ENCODE measurements at regions not wholly inside any gene's neighbourhood (a gene's known extent, or its start where the extent isn't known, plus 50 kb on each side); places are given as distances from the start of the nearest gene placed in this dataset.

DNA sequence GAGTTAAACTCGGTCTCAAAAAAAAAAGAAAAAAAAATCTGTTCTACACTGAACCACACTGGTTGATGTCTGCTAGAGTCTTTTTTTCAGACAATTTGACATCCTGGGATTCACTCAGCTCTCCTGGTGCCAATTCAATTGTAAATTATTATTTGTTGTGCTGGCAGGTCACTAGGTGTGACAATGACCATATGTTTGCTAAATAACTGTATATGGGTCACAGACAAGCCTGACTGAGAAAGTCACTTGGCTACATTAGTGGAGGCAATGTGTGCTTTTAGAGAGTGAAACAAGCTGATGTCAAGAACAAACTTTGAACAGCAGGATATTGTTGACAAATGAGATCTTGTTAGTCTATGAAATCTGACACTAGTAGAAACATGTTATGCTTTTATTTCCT is 1379.1 kb downstream of the ZPLD1 start:
- H2AFZ ChIP-seq (ENCODE audit: low read depth, low read length), result no peak overlapping the region
- no peak overlapping the region for H3K4me3 ChIP-seq (ENCODE audit: low read length)
- no peaks in the 10 kb centered on the region for H3K9me2 ChIP-seq (ENCODE audit: insufficient read depth, low read length)
- no peaks in the 10 kb centered on the region for H3K9me3 ChIP-seq (ENCODE audit: low read length)
- TF ChIP-seq EP300 (conservative IDR thresholded peaks at IDR 0.05; ENCODE audit: poor library complexity, severe bottlenecking) (no peak), MXI1 (conservative IDR thresholded peaks at IDR 0.05; ENCODE audit: poor library complexity, severe bottlenecking) (no peak), RAD21 (conservative IDR thresholded peaks at IDR 0.05) (no peak), POLR2AphosphoS5 (IDR thresholded peaks at IDR 0.05) (no peak), TAF1 (IDR thresholded peaks at IDR 0.05; ENCODE audit: low read depth) (no peak), EZH2 (IDR thresholded peaks at IDR 0.05; ENCODE audit: borderline replicate concordance, insufficient read depth, low read length, poor library complexity, severe bottlenecking) (no peak), SMC3 (conservative IDR thresholded peaks at IDR 0.05; ENCODE audit: poor library complexity) (no peak)
- TF ChIP-seq, protein P1, sequence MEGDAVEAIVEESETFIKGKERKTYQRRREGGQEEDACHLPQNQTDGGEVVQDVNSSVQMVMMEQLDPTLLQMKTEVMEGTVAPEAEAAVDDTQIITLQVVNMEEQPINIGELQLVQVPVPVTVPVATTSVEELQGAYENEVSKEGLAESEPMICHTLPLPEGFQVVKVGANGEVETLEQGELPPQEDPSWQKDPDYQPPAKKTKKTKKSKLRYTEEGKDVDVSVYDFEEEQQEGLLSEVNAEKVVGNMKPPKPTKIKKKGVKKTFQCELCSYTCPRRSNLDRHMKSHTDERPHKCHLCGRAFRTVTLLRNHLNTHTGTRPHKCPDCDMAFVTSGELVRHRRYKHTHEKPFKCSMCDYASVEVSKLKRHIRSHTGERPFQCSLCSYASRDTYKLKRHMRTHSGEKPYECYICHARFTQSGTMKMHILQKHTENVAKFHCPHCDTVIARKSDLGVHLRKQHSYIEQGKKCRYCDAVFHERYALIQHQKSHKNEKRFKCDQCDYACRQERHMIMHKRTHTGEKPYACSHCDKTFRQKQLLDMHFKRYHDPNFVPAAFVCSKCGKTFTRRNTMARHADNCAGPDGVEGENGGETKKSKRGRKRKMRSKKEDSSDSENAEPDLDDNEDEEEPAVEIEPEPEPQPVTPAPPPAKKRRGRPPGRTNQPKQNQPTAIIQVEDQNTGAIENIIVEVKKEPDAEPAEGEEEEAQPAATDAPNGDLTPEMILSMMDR (IDR thresholded peaks at IDR 0.05; ENCODE audit: poor library complexity, severe bottlenecking), result no peak
- TF ChIP-seq, protein P2, sequence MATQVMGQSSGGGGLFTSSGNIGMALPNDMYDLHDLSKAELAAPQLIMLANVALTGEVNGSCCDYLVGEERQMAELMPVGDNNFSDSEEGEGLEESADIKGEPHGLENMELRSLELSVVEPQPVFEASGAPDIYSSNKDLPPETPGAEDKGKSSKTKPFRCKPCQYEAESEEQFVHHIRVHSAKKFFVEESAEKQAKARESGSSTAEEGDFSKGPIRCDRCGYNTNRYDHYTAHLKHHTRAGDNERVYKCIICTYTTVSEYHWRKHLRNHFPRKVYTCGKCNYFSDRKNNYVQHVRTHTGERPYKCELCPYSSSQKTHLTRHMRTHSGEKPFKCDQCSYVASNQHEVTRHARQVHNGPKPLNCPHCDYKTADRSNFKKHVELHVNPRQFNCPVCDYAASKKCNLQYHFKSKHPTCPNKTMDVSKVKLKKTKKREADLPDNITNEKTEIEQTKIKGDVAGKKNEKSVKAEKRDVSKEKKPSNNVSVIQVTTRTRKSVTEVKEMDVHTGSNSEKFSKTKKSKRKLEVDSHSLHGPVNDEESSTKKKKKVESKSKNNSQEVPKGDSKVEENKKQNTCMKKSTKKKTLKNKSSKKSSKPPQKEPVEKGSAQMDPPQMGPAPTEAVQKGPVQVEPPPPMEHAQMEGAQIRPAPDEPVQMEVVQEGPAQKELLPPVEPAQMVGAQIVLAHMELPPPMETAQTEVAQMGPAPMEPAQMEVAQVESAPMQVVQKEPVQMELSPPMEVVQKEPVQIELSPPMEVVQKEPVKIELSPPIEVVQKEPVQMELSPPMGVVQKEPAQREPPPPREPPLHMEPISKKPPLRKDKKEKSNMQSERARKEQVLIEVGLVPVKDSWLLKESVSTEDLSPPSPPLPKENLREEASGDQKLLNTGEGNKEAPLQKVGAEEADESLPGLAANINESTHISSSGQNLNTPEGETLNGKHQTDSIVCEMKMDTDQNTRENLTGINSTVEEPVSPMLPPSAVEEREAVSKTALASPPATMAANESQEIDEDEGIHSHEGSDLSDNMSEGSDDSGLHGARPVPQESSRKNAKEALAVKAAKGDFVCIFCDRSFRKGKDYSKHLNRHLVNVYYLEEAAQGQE (IDR thresholded peaks at IDR 0.05; ENCODE audit: borderline replicate concordance), result no peak
- H3K36me3 ChIP-seq (ENCODE audit: insufficient read depth, low read length), result no peaks in the 10 kb centered on the region
- H3F3A ChIP-seq (ENCODE audit: insufficient read depth, low read length, poor library complexity, severe bottlenecking), result no peaks in the 10 kb centered on the region
- H3K27ac ChIP-seq (ENCODE audit: low read length), result no peak overlapping the region
- no peaks in the 10 kb centered on the region for H3K27me3 ChIP-seq (ENCODE audit: insufficient read depth, low read depth, low read length)
- no peak overlapping the region for H3K9ac ChIP-seq (ENCODE audit: low read length)
- H3K79me2 ChIP-seq (replicated peaks; ENCODE audit: insufficient read depth, low read length), result no peaks in the 10 kb centered on the region
- no peaks in the 10 kb centered on the region for H4K20me1 ChIP-seq (ENCODE audit: insufficient read depth)
- H3K4me2 ChIP-seq (ENCODE audit: low read length), result no peak overlapping the region

DNA sequence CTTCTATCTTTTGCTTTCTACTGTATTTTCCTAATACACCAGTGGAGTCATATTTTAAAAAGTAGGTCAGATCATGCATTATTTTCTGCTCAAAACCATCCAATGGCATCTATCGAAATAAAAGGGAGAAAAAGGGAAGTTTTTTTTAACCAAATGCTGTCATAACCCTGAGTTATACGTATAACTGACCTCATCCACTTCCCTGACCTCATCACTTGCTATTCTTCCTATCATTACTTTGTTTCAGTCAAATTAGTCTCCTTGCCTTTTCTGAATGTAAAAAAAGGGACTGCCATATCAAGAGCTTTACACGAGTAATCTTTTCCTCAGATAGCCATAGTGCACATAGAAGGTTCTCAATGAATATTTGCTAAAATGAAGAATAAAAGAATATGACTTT is 1383.6 kb downstream of the ZPLD1 start:
- Histone ChIP-seq H2AFZ (ENCODE audit: low read depth, low read length) (no peak overlapping the region), H3K9me3 (ENCODE audit: low read length) (no peaks in the 10 kb centered on the region), H4K20me1 (ENCODE audit: insufficient read depth) (no peaks in the 10 kb centered on the region), H3F3A (ENCODE audit: insufficient read depth, low read length, poor library complexity, severe bottlenecking) (no peaks in the 10 kb centered on the region), H3K27ac (ENCODE audit: low read length) (no peak overlapping the region), H3K79me2 (replicated peaks; ENCODE audit: insufficient read depth, low read length) (no peaks in the 10 kb centered on the region), H3K36me3 (ENCODE audit: insufficient read depth, low read length) (no peaks in the 10 kb centered on the region), H3K4me2 (ENCODE audit: low read length) (no peak overlapping the region), H3K9ac (ENCODE audit: low read length) (no peak overlapping the region), H3K4me3 (ENCODE audit: low read length) (no peak overlapping the region), H3K9me2 (ENCODE audit: insufficient read depth, low read length) (no peaks in the 10 kb centered on the region), H3K27me3 (ENCODE audit: insufficient read depth, low read depth, low read length) (no peaks in the 10 kb centered on the region)
- no peak for TF ChIP-seq POLR2AphosphoS5 (IDR thresholded peaks at IDR 0.05)
- no peak for TF ChIP-seq MXI1 (conservative IDR thresholded peaks at IDR 0.05; ENCODE audit: poor library complexity, severe bottlenecking)
- TF ChIP-seq EP300 (conservative IDR thresholded peaks at IDR 0.05; ENCODE audit: poor library complexity, severe bottlenecking), result no peak
- TF ChIP-seq, protein P1 (IDR thresholded peaks at IDR 0.05; ENCODE audit: poor library complexity, severe bottlenecking), result no peak
- no peak for TF ChIP-seq EZH2 (IDR thresholded peaks at IDR 0.05; ENCODE audit: borderline replicate concordance, insufficient read depth, low read length, poor library complexity, severe bottlenecking)
- no peak for TF ChIP-seq RAD21 (conservative IDR thresholded peaks at IDR 0.05)
